Gastroesophageal sphincter (tissue), 3 donors: ENCODE measurements at regions not wholly inside any gene's neighbourhood (a gene's known extent, or its start where the extent isn't known, plus 50 kb on each side); places are given as distances from the start of the nearest gene placed in this dataset.

Source experiments
- POLR2A ChIP-seq, 2 donors: fragments of 450-650 bp; IDR thresholded peaks; one replicate each; pipeline ENCODE4 v1.6.1; 2017; ENCODE audit warnings: antibody characterized with exemption in 2 of 2, mild to moderate bottlenecking in 2 of 2, moderate library complexity in 1 of 2
- POLR2AphosphoS5 ChIP-seq: sonication (generic); formaldehyde crosslinking; IDR thresholded peaks from one replicate; pipeline ENCODE4 v1.6.1; 2017; ENCODE audit warnings: antibody characterized with exemption
- TF ChIP-seq, protein P1 (sequence below), 4 experiments: fragments of 200-600 bp in 2 of 4; fragments of 450-650 bp in 2 of 4; sonication (generic) in 1 of 4; IDR thresholded peaks; one replicate each; pipeline ENCODE4 v1.5.1; 2017 to 2019; ENCODE audit warnings: antibody characterized with exemption in 4 of 4, mild to moderate bottlenecking in 2 of 4, moderate library complexity in 2 of 4

DNA sequence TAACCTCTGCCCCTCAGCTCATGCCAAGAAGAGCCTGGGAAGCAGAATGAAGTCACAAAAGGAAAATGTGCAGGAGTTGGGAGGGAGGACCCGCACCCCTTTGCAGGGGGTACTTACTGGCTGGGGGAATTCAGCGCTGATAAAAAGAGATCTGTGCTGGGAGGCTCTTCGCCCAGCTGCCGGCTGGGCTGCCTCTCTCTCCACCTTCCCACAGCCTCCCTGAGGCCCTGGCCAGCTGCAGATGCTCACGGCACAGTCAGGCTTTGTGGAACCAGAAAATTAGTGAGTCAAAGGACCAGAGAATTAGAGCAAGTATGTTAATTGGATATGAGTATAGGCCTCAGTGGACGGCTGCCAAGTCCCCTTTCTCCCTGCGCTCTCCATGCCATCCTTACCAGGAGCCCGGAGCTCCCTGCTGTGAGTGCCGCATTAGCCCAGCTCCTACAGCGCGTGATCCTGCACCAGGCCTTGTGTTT lies 181.7 kb upstream of the SH3BP4 start:
- TF ChIP-seq, protein P1, sequence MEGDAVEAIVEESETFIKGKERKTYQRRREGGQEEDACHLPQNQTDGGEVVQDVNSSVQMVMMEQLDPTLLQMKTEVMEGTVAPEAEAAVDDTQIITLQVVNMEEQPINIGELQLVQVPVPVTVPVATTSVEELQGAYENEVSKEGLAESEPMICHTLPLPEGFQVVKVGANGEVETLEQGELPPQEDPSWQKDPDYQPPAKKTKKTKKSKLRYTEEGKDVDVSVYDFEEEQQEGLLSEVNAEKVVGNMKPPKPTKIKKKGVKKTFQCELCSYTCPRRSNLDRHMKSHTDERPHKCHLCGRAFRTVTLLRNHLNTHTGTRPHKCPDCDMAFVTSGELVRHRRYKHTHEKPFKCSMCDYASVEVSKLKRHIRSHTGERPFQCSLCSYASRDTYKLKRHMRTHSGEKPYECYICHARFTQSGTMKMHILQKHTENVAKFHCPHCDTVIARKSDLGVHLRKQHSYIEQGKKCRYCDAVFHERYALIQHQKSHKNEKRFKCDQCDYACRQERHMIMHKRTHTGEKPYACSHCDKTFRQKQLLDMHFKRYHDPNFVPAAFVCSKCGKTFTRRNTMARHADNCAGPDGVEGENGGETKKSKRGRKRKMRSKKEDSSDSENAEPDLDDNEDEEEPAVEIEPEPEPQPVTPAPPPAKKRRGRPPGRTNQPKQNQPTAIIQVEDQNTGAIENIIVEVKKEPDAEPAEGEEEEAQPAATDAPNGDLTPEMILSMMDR (IDR thresholded peaks at IDR 0.05) = no peak
- TF ChIP-seq POLR2AphosphoS5 (no peak), POLR2A (IDR thresholded peaks at IDR 0.05) (no peak)
